GM12891 (cell line): ENCODE measurements at regions not wholly inside any gene's neighbourhood (a gene's known extent, or its start where the extent isn't known, plus 50 kb on each side); places are given as distances from the start of the nearest gene placed in this dataset.

Source experiments
- PAX5 ChIP-seq: IDR thresholded peaks from 2 replicates; pipeline ENCODE4 v1.6.1; 2011; ENCODE audit warnings: low read length, moderate library complexity, mild to moderate bottlenecking; ENCODE audit not compliant: insufficient read depth, severe bottlenecking
- POLR2A ChIP-seq: IDR thresholded peaks from 2 replicates; pipeline ENCODE4 v1.6.1; 2011; ENCODE audit warnings: low read depth, low read length, control low read depth
- POLR2AphosphoS5 ChIP-seq: IDR thresholded peaks from 2 replicates; pipeline ENCODE4 v1.6.1; 2011; ENCODE audit warnings: low read depth, low read length, control low read depth
- POU2F2 ChIP-seq: IDR thresholded peaks from 2 replicates; pipeline ENCODE4 v1.6.1; 2011; ENCODE audit warnings: low read depth, mild to moderate bottlenecking, control low read depth, low read length, moderate library complexity
- SPI1 ChIP-seq: IDR thresholded peaks from 2 replicates; pipeline ENCODE4 v1.6.1; 2011; ENCODE audit warnings: low read depth, low read length, control low read depth
- TAF1 ChIP-seq: IDR thresholded peaks from 2 replicates; pipeline ENCODE4 v1.6.1; 2011; ENCODE audit warnings: low read depth, low read length, control low read depth

- TF ChIP-seq TAF1 (no peak), POLR2AphosphoS5 (no peak), POLR2A (no peak), SPI1 (no peak), PAX5 (no peak), POU2F2 (no peak)
These were observed 65.6 kb downstream of the FOXL3 start for GRCh38 chr7:355568-355967.
